NCI-H2029 treated with DMSO at 0.1 percent for 48 hours (cell line): ENCODE measurements at regions not wholly inside any gene's neighbourhood (a gene's known extent, or its start where the extent isn't known, plus 50 kb on each side); places are given as distances from the start of the nearest gene placed in this dataset.

Source experiments
- DNase-seq: peaks from one replicate; lab custom pipeline; 2025; lab: John Stamatoyannopoulos, UW

DNA sequence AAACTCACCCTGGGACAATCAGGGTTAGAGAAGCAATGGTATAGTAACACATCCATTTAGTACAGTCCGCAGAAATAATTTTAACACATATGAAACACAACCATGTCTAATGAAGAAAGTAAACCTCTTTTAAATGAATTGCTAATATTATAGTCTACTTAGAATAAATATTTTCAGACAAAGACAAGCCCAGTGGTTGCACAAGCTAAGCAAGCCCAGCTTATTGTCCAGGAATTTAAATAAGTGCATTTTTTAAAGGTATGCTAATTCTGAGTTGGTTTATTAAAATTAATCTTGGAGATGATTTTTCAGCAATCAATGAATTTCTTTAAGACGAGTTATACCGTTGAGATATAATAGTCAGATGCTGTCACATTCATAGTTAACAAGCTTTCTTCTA, 118.8 kb upstream of the BLID start:
- no peak for DNase-seq

DNA sequence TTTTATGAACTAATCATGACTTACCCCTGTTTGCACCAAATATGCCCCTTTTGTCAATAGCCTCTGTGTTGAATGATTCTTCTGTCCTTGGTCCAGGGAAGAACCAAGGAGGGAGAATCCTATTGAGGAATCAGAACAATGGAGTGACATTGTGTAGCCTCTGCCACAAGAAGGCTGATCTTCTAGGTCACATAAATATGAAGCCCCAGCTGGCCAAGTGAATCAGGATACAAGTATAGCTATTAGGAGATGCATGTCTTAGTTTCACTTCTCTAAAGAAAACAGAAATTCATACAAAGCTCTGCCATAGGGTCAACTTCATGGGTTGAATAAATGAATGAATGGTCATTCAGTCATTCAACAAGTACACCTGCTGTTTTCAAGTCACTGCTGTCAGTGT, 118.2 kb upstream of the BLID start:
- no peak for DNase-seq

- no peak for DNase-seq
These were observed 117.0 kb upstream of the BLID start for GRCh38 chr11:122232985-122233384.

- no peak for DNase-seq
These were observed 114.4 kb upstream of the BLID start for GRCh38 chr11:122230385-122230755.

- no peak for DNase-seq
These were observed 113.7 kb upstream of the BLID start for GRCh38 chr11:122229481-122230384.

DNA sequence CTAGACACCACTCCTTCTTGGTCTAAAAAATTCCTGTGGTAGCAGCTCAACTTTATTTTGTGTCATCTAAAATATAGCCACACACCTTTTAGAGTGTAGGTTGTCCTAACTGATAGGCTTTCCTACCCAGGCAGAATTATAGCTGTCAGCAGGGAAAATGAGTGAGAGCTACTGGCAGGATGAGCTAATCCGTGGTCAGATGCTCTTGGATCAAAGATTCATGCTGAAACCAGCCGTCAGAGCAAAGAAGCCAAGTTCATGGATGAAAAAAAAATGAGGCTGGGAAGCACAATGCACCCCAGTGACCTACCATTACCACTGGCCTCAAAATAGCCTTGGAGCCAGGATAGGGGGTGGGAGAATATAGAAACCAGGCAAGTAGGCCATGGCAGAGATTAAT, 113.1 kb upstream of the BLID start:
- DNase-seq: no peak

- DNase-seq: no peak
These were observed 110.9 kb upstream of the BLID start for GRCh38 chr11:122226810-122227379.

DNA sequence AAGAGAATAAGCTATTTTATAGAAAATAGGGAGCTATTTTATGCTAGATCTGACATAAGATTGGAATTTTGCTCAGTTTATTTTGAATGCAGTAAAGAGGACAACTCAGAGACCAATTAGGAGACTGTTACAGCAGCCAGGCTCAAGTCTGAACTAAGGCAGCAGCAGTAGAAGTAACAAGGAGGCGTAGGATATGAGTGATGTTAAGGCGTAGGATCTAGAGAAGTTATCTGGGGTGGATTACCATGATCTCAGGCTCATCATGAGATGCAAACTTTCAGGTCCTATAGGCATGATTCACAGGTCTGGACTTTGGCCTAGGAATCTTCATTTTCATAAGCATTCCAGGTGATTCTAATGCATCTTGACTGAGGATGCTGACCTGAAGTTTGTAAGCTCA, 108.9 kb upstream of the BLID start:
- DNase-seq: no peak

- DNase-seq: no peak
These were observed 104.3 kb upstream of the BLID start for GRCh38 chr11:122220321-122220720.

- no peak for DNase-seq
These were observed 103.8 kb upstream of the BLID start for GRCh38 chr11:122219791-122220190.

DNA sequence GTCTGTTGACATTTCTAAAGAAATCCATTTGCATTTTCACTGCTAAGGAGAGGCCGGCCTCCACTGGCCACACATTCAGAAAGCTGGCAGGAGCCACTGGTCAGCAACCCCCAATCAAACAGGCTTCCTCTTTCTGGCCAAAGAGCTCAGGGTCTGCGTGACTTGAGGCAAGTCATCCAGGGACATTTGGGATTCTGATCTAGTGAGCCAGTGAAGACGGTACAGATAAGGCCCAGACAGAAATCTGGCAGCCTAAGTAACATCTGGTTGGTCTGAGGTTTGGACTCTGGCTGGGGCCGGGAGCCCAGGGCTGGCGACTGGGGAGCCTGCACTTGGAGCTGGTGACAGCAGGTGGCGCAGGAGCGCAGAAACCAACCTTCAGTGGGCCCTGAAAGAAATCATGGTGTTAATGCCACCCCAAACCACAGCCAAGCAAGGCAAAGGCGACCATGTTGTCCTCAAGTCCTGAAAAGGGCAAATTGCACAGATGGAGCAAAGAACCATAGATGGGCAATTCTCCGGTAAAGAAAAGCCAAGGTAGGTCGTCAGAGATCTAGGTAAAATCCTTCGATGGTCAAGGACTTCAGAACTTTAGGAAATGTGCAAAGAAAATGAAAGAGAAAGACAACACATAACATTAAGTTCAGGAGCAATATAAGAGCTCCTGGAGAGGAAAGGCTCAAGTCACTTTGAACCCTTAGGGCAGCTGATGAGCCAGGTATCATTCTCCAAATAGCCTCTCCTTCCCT, 99.4 kb upstream of the BLID start:
- no peak for DNase-seq

DNA sequence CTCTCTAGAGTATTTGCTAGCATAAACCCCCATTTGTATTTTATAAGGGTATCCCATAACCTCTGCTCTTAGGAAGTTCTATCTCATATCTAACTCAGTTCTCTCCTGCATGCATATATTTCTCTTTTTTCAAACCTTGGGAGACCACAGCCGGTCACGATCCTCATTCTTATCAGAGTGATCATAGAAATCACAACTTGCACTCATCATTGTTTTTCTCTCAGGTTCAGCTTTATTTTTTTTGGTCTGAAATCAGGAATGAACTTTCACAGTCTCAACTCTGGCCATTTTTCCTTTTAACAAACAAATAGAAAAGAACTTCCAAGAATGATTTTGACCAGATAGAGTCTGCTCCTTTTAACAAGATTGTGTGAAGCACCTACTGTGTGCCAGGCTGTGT, 98.6 kb upstream of the BLID start:
- DNase-seq: no peak

DNA sequence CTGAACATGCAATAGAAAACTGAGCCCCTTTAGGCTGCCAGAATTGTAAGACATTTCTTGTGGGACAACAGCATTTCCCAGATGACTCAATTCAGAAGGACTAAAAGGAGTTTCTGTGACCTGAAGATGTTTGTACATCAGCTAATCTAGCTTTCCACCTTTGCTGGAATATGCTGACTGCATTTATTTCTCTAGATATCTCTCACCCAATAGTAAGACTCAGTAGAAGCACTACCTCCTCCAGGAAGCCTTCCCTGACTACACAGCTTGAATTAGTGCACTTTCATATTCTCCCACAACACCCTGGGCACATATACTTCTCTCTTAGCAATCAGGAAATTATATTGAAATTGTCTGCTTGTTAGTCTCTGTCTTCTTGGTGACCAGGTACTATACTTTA, 98.1 kb upstream of the BLID start:
- DNase-seq: no peak

- no peak for DNase-seq
These were observed 97.2 kb upstream of the BLID start for GRCh38 chr11:122213171-122213570.

- DNase-seq: no peak
These were observed 94.5 kb upstream of the BLID start for GRCh38 chr11:122210367-122210997.

- DNase-seq: no peak
These were observed 93.8 kb upstream of the BLID start for GRCh38 chr11:122209619-122210366.

DNA sequence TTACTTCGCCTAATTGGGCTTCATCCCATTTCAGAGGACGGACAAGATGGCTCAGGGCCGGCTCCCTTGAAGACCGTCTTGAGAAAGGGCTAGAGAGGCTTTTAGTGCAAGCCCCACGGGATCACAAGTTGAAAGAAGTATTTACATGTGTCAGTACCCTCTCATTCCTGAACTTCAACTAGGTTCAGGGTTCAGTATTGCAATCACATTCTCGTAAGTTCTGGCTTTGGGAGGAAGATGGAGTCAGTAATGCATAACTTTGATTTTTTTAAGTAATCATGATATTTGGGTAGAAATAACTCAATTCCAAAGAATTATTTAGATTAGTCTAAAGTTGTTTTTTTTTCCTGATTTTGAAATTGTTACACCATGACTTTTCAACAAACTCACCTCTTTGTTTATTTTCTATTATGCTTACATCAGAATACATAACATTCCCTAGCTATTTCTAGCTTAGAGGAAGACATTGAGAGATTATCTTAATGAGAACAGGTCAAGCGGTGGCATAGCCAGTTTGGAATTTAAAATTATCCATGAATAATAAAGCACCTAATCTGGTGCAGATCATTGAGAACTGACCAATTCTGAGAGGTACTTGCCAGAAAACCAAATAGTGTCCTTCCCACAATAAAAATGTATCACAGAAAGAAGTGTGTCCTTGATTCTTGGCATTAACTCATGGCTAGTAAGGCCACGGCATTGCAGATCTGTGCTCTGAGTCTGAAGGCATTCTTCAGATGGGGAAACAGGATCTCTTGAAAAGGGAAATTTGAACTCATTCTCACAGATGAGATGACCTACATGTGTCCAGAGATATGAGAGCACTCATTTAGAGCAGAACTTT, 92.1 kb upstream of the BLID start:
- DNase-seq: no peak

- no peak for DNase-seq
These were observed 91.5 kb upstream of the BLID start for GRCh38 chr11:122207505-122207904.

DNA sequence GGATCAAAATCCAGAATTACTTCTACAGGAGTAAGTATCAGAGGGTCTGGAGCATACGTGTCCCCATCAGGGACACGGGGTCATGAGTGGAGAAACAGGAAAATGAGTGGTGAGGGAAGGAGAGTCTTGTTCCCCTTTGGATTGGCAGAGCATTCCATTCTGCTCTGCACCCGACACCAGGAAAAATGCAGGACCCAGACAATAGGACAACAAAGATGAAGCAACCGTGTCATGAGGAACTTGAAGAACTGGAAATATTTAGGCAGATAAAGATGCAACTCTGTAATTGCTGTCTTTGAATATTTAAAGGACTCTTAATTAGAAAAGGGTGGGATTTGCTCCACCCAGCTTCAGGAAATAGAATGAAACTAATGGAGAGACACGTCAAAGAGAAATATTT, 89.0 kb upstream of the BLID start:
- no peak for DNase-seq

DNA sequence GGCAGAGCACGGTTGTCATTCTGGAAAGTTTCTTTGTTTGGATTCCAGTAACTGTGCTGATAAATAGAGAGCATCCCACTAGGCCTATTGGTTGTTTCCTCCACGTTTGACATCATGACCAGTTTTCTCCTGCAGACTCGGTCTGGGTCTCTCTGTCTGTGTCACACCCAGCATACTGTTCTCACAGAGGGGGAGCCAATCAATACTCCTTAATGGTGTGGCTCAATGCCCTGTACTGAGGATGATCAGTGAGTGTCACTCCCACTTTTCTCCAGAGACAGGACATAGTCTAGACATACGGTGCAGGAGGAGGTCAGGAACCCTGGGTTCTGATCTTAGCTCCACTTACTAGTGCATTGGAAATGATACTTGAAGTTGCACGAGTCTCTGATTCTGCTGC, 88.2 kb upstream of the BLID start:
- no peak for DNase-seq

- no peak for DNase-seq
These were observed 87.0 kb upstream of the BLID start for GRCh38 chr11:122202951-122203456.
